Calu3 (cell line): ENCODE measurements at regions not wholly inside any gene's neighbourhood (a gene's known extent, or its start where the extent isn't known, plus 50 kb on each side); places are given as distances from the start of the nearest gene placed in this dataset.
A peak's percentile ranks its signal among the peaks of the same experiment; 100 is the strongest.

Experiments used
- BruUV-seq: library from RNA; stranded (reverse); fragments of 400-500 nt; replicated peaks from 2 replicates; lab custom pipeline; 2021; lab: Mats Ljungman, UMichigan
- CTCF ChIA-PET: fragments of 300-600 bp; sonication (Branson Sonifier 250); formaldehyde crosslinking; loops from one replicate; lab custom pipeline; 2022; ENCODE audit warnings: antibody characterized with exemption; lab: Charles Lee
- DNase-seq: peaks from one replicate; pipeline ENCODE4 v3.0.0; 2022
- H3K27ac Mint-ChIP-seq: one replicate; pipeline ENCODE4 v1.8.0; 2022; ENCODE audit warnings: mixed read lengths; ENCODE audit not compliant: unreplicated experiment
- H3K27me3 Mint-ChIP-seq: one replicate; pipeline ENCODE4 v1.8.0; 2022; ENCODE audit warnings: mixed read lengths; ENCODE audit not compliant: unreplicated experiment
- H3K36me3 Mint-ChIP-seq: one replicate; pipeline ENCODE4 v1.8.0; 2022; ENCODE audit warnings: mild to moderate bottlenecking, moderate library complexity, mixed read lengths; ENCODE audit not compliant: insufficient read depth, unreplicated experiment
- H3K4me1 Mint-ChIP-seq: one replicate; pipeline ENCODE4 v1.8.0; 2022; ENCODE audit warnings: mild to moderate bottlenecking, low read depth, mixed read lengths; ENCODE audit not compliant: unreplicated experiment
- H3K4me3 Mint-ChIP-seq: one replicate; pipeline ENCODE4 v1.8.0; 2022; ENCODE audit warnings: mild to moderate bottlenecking, low read depth, moderate library complexity, mixed read lengths; ENCODE audit not compliant: unreplicated experiment
- H3K9me3 Mint-ChIP-seq: one replicate; pipeline ENCODE4 v1.8.0; 2022; ENCODE audit warnings: low read depth, mixed read lengths; ENCODE audit not compliant: unreplicated experiment
- intact Hi-C: fragments of 100-400 bp; cut with micrococcal nuclease; formaldehyde crosslinking; loops from one replicate; pipeline ENCODE4 v1.10.0; 2022; ENCODE audit not compliant: unreplicated experiment
- TF ChIP-seq, protein P1 (sequence below): fragments of 200-600 bp; IDR thresholded peaks from one replicate; pipeline ENCODE4 v1.8.0; 2022; ENCODE audit warnings: antibody characterized with exemption; ENCODE audit not compliant: unreplicated experiment

DNA sequence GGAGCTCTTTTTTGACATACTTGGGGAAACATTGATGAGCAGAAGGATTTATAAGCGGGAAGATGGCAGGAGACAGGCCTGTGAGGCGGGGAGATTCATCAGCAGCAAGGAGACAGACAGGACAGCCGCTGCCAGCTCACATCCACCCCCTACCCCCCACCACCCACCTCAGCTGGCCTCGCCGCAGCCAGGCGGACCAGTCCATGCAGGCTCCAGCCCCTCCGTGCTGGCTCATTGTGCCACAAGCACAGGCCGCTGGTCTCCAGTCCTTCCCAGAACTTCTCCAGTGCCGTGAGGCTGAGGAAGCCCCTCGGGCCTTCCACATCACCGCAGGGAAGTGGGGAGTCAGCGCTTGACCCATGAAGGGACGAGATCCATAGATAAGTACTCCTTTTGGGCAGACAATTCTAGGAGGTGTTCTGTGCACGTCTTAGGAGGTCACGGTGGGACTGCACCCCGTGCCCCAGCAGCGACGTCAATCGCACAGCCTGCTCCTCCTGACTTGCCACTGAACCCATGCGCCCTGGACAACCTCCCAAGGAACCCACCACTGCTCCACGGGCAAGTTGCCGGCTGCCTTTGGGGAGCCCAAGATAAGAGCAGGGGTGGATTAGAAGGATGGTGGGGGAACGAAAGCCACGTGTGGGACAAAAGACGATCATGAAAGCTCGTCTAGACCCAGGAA lies 323.6 kb downstream of the C16orf95 start:
- CTCF ChIA-PET: no interaction called here

DNA sequence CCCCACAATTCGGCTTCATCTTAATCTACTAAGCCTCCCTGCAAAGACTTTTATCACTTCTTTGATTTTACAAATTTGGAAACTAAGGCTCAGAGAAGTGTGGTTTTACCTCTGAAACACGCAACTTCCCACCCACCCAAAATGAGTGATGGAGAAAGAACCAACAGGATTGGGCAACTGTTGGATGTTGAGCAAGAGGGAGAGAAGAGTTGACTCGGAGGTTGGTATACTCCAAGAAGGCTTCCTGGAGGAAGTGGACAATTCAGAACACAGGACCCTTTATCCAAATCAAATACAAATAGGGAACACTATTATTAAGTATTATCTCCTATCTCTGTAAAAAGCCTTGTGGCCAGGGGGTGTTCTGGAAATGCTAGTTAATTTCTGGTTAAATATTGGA lies 323.0 kb downstream of the C16orf95 start:
- Mint-ChIP-seq H3K27me3 (peaks cover 57% of the 10 kb centered on the region), H3K27ac (no peak overlapping the region), H3K9me3 (peaks cover under 1% of the 10 kb centered on the region), H3K36me3 (no peaks in the 10 kb centered on the region), H3K4me3 (no peak overlapping the region), H3K4me1 (peaks cover 41% of the 10 kb centered on the region)
- TF ChIP-seq, protein P1, sequence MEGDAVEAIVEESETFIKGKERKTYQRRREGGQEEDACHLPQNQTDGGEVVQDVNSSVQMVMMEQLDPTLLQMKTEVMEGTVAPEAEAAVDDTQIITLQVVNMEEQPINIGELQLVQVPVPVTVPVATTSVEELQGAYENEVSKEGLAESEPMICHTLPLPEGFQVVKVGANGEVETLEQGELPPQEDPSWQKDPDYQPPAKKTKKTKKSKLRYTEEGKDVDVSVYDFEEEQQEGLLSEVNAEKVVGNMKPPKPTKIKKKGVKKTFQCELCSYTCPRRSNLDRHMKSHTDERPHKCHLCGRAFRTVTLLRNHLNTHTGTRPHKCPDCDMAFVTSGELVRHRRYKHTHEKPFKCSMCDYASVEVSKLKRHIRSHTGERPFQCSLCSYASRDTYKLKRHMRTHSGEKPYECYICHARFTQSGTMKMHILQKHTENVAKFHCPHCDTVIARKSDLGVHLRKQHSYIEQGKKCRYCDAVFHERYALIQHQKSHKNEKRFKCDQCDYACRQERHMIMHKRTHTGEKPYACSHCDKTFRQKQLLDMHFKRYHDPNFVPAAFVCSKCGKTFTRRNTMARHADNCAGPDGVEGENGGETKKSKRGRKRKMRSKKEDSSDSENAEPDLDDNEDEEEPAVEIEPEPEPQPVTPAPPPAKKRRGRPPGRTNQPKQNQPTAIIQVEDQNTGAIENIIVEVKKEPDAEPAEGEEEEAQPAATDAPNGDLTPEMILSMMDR: no peak
- intact Hi-C loops: no loop called here
- BruUV-seq: no TSS peak
- no peak for DNase-seq
- CTCF ChIA-PET: interaction anchor here (1.3 kb wide), 1 partner anchor 23 kb away, joined by 5 read pairs; no protein-coding TSS in a partner anchor

More for the DNA sequence above, 323.6 kb downstream of the C16orf95 start:
- Mint-ChIP-seq H3K9me3 (no peaks in the 10 kb centered on the region), H3K4me1 (peaks cover 34% of the 10 kb centered on the region), H3K36me3 (no peaks in the 10 kb centered on the region), H3K27me3 (peaks cover 57% of the 10 kb centered on the region), H3K27ac (no peak overlapping the region), H3K4me3 (no peak overlapping the region)
- no TSS peak for BruUV-seq
- intact Hi-C loops: no loop called here
- DNase-seq: no peak
- TF ChIP-seq, protein P1: no peak

DNA sequence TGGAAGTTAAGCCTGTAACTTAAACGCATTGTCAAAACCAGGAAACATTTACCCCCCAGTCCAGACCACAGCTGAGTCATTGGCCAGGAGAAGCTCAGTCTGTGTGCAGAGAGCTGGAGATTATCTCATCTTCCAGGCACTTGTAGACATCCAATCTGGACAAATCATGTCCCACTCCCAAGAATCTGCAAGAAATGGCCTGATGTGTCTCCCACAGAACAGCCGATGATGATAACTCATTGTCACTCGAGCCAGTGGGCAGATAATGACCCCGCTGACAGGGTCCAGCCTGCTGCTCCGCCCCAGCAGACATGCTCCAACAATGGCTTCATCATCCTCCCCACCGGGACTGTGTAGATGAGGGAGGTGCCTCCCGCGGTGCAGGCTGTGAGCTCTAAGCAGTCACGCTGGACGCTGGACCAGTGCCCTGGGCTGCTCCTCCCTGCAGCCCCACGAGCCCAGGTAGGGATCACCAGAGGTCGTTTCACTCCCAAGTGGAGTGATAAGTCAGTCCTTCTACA lies 322.5 kb downstream of the C16orf95 start:
- CTCF ChIA-PET: interaction anchor here (1.3 kb wide), 1 partner anchor 23 kb away, joined by 5 read pairs; no protein-coding TSS in a partner anchor
- TF ChIP-seq, protein P1: no peak
- H3K36me3 Mint-ChIP-seq: no peaks in the 10 kb centered on the region
- peaks cover 56% of the 10 kb centered on the region for H3K27me3 Mint-ChIP-seq
- peaks cover 46% of the 10 kb centered on the region for H3K4me1 Mint-ChIP-seq
- BruUV-seq: no TSS peak
- H3K27ac Mint-ChIP-seq: no peak overlapping the region
- peak overlapping the region; percentile 31 for H3K4me3 Mint-ChIP-seq
- intact Hi-C loops: no loop called here
- DNase-seq: peak; percentile 54
- H3K9me3 Mint-ChIP-seq: peaks cover 2% of the 10 kb centered on the region

DNA sequence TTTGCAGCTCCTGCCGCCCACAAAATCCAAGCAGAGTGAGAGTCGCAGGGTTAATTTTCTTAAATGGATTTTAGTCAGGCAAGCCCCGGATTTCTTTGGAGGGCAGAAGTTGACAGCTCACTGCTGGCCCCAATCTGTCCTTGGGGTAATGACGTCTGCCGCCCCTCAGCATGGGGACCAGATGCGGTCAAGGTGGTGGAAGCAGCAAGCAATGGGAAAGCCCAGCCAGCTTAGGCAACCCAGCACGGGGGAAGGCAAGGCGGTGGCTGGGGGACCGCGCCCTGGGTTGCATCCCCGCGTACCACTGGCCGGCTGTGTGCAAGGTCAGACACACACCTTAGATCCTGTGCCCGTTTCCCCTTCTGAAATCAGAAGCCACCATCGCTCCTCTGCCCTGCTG lies 321.7 kb downstream of the C16orf95 start:
- peaks cover 2% of the 10 kb centered on the region for H3K9me3 Mint-ChIP-seq
- peaks cover 47% of the 10 kb centered on the region for H3K4me1 Mint-ChIP-seq
- CTCF ChIA-PET: interaction anchor here (0.8 to 1.3 kb wide), 2 partner anchors 22 to 247 kb away, joined by 4 to 5 read pairs; no protein-coding TSS in a partner anchor
- H3K27me3 Mint-ChIP-seq: peaks cover 49% of the 10 kb centered on the region
- no peak overlapping the region for H3K4me3 Mint-ChIP-seq
- H3K27ac Mint-ChIP-seq: no peak overlapping the region
- intact Hi-C loops: no loop called here
- peaks cover 4% of the 10 kb centered on the region for H3K36me3 Mint-ChIP-seq
- BruUV-seq: no TSS peak
- TF ChIP-seq, protein P1: no peak
- no peak for DNase-seq
